OCI-LY1 (cell line): ENCODE measurements at regions not wholly inside any gene's neighbourhood (a gene's known extent, or its start where the extent isn't known, plus 50 kb on each side); places are given as distances from the start of the nearest gene placed in this dataset.

ENCODE experiments used
- CTCF ChIP-seq: fragments of 200-600 bp; sonication (generic), shearing (Covaris generic); IDR thresholded peaks from 2 replicates; pipeline ENCODE4 v1.5.1; 2017; ENCODE audit warnings: mild to moderate bottlenecking, antibody characterized with exemption, low read length, moderate library complexity, mixed read lengths
- EZH2 ChIP-seq: fragments of 200-600 bp; sonication (generic), shearing (Covaris generic); IDR thresholded peaks from 2 replicates; pipeline ENCODE4 v1.8.0; 2017; ENCODE audit warnings: borderline replicate concordance, mixed run types, mild to moderate bottlenecking, antibody characterized with exemption, low read length, moderate library complexity, mixed read lengths

- no peak for TF ChIP-seq CTCF
- TF ChIP-seq EZH2: no peak
Measured at GRCh38 chr11:91459840-91460239, 764.8 kb upstream of the FAT3 start.
